Esophagus muscularis mucosa (tissue), 4 donors: ENCODE measurements at regions not wholly inside any gene's neighbourhood (a gene's known extent, or its start where the extent isn't known, plus 50 kb on each side); places are given as distances from the start of the nearest gene placed in this dataset.

Experiments used
- CTCF ChIP-seq, 3 experiments: fragments of 200-600 bp in 2 of 3; fragments of 450-650 bp in 1 of 3; sonication (generic) in 2 of 3; IDR thresholded peaks; one replicate each; pipeline ENCODE4 v1.5.1; 2017 to 2019; ENCODE audit warnings: antibody characterized with exemption in 3 of 3, mild to moderate bottlenecking in 2 of 3, moderate library complexity in 1 of 3
- EP300 ChIP-seq: sonication (generic); formaldehyde crosslinking; IDR thresholded peaks from one replicate; pipeline ENCODE4 v1.6.1; 2017; ENCODE audit warnings: antibody characterized with exemption
- POLR2A ChIP-seq: fragments of 450-650 bp; IDR thresholded peaks from one replicate; pipeline ENCODE4 v1.6.1; 2017; ENCODE audit warnings: antibody characterized with exemption, moderate library complexity, mild to moderate bottlenecking, low read depth
- POLR2AphosphoS5 ChIP-seq, 2 donors: sonication (generic); formaldehyde crosslinking; IDR thresholded peaks; one replicate each; pipeline ENCODE4 v1.6.1; 2017; ENCODE audit warnings: antibody characterized with exemption in 2 of 2

- TF ChIP-seq CTCF (IDR thresholded peaks at IDR 0.05) (no peak), EP300 (no peak), POLR2AphosphoS5 (IDR thresholded peaks at IDR 0.05) (no peak), POLR2A (no peak)
Measured at GRCh38 chr18:38453880-38454279, 888.3 kb upstream of the CELF4 start.
